ENCODE measurements at regions not wholly inside any gene's neighbourhood (a gene's known extent, or its start where the extent isn't known, plus 50 kb on each side); places are given as distances from the start of the nearest gene placed in this dataset.
"Not testable (repeated sequence)": the region's sequence is repeated elsewhere in the genome, so short reads cannot be mapped to it uniquely, and the experiment has no call there.

- Histone ChIP-seq H3K27me3 (ENCODE audit: control insufficient read depth in 1 of 2, insufficient read depth in 2 of 2, low read length in 2 of 2) (no peaks in the 10 kb centered on the region), H3K9me3 (ENCODE audit: low read length) (no peaks in the 10 kb centered on the region), H3K27ac (ENCODE audit: low read depth, low read length) (no peak overlapping the region), H3K4me3 (ENCODE audit: low read depth in 1 of 2, low read length in 2 of 2) (no peak overlapping the region), H3K36me3 (ENCODE audit: insufficient read depth, low read length) (no peaks in the 10 kb centered on the region), H3K4me1 (ENCODE audit: insufficient read depth, low read length) (no peaks in the 10 kb centered on the region), H3K9ac (ENCODE audit: low read length) (no peak overlapping the region)
Measured at GRCh38 chr5:174953871-174954270, 229.5 kb downstream of the MSX2 start.

- no peak overlapping the region for H3K9ac ChIP-seq (ENCODE audit: low read length)
- H3K36me3 ChIP-seq (ENCODE audit: insufficient read depth, low read length): no peaks in the 10 kb centered on the region
- H3K4me1 ChIP-seq (ENCODE audit: insufficient read depth, low read length): no peaks in the 10 kb centered on the region
- H3K9me3 ChIP-seq (ENCODE audit: low read length): no peaks in the 10 kb centered on the region
- H3K27ac ChIP-seq (ENCODE audit: low read depth, low read length): no peak overlapping the region
- no peak overlapping the region for H3K4me3 ChIP-seq (ENCODE audit: low read depth in 1 of 2, low read length in 2 of 2)
- no peaks in the 10 kb centered on the region for H3K27me3 ChIP-seq (ENCODE audit: control insufficient read depth in 1 of 2, insufficient read depth in 2 of 2, low read length in 2 of 2)
Measured at GRCh38 chr5:174951151-174951780, 226.9 kb downstream of the MSX2 start.

GRCh38 chr5:174947548-174947947 is 223.2 kb downstream of the MSX2 start:
- Histone ChIP-seq H3K4me1 (ENCODE audit: insufficient read depth, low read length) (no peaks in the 10 kb centered on the region), H3K4me3 (ENCODE audit: low read depth in 1 of 2, low read length in 2 of 2) (no peak overlapping the region), H3K9ac (ENCODE audit: low read length) (no peak overlapping the region), H3K27me3 (ENCODE audit: control insufficient read depth in 1 of 2, insufficient read depth in 2 of 2, low read length in 2 of 2) (no peaks in the 10 kb centered on the region), H3K36me3 (ENCODE audit: insufficient read depth, low read length) (no peaks in the 10 kb centered on the region), H3K27ac (ENCODE audit: low read depth, low read length) (no peak overlapping the region), H3K9me3 (ENCODE audit: low read length) (no peaks in the 10 kb centered on the region)

GRCh38 chr5:174945853-174946252 is 221.5 kb downstream of the MSX2 start:
- no peaks in the 10 kb centered on the region for H3K36me3 ChIP-seq (ENCODE audit: insufficient read depth, low read length)
- no peak overlapping the region for H3K27ac ChIP-seq (ENCODE audit: low read depth, low read length)
- H3K4me3 ChIP-seq (ENCODE audit: low read depth in 1 of 2, low read length in 2 of 2): no peak overlapping the region
- H3K9ac ChIP-seq (ENCODE audit: low read length): no peak overlapping the region
- no peaks in the 10 kb centered on the region for H3K4me1 ChIP-seq (ENCODE audit: insufficient read depth, low read length)
- no peaks in the 10 kb centered on the region for H3K9me3 ChIP-seq (ENCODE audit: low read length)
- H3K27me3 ChIP-seq (ENCODE audit: control insufficient read depth in 1 of 2, insufficient read depth in 2 of 2, low read length in 2 of 2): peaks cover 0 to 3% of the 10 kb centered on the region in 2 donors

GRCh38 chr5:174943785-174944184 is 219.4 kb downstream of the MSX2 start:
- Histone ChIP-seq H3K9ac (ENCODE audit: low read length) (no peak overlapping the region), H3K27me3 (ENCODE audit: control insufficient read depth in 1 of 2, insufficient read depth in 2 of 2, low read length in 2 of 2) (peaks cover 0 to 5% of the 10 kb centered on the region in 2 donors), H3K27ac (ENCODE audit: low read depth, low read length) (no peak overlapping the region), H3K4me3 (ENCODE audit: low read depth in 1 of 2, low read length in 2 of 2) (no peak overlapping the region), H3K36me3 (ENCODE audit: insufficient read depth, low read length) (no peaks in the 10 kb centered on the region), H3K4me1 (ENCODE audit: insufficient read depth, low read length) (no peaks in the 10 kb centered on the region), H3K9me3 (ENCODE audit: low read length) (no peaks in the 10 kb centered on the region)

GRCh38 chr5:174943002-174943401 is 218.6 kb downstream of the MSX2 start:
- not testable (repeated sequence) for H3K9ac ChIP-seq (ENCODE audit: low read length); H3K27ac ChIP-seq (ENCODE audit: low read depth, low read length); H3K36me3 ChIP-seq (ENCODE audit: insufficient read depth, low read length); H3K27me3 ChIP-seq (ENCODE audit: control insufficient read depth in 1 of 2, insufficient read depth in 2 of 2, low read length in 2 of 2); H3K4me3 ChIP-seq (ENCODE audit: low read depth in 1 of 2, low read length in 2 of 2); H3K4me1 ChIP-seq (ENCODE audit: insufficient read depth, low read length); H3K9me3 ChIP-seq (ENCODE audit: low read length)

GRCh38 chr5:174937201-174938123 is 213.1 kb downstream of the MSX2 start:
- H3K27ac ChIP-seq (ENCODE audit: low read depth, low read length): no peak overlapping the region
- no peaks in the 10 kb centered on the region for H3K36me3 ChIP-seq (ENCODE audit: insufficient read depth, low read length)
- H3K9me3 ChIP-seq (ENCODE audit: low read length): peaks cover 10% of the 10 kb centered on the region
- H3K27me3 ChIP-seq (ENCODE audit: control insufficient read depth in 1 of 2, insufficient read depth in 2 of 2, low read length in 2 of 2): peaks cover 0 to 5% of the 10 kb centered on the region in 2 donors
- no peak overlapping the region for H3K4me3 ChIP-seq (ENCODE audit: low read depth in 1 of 2, low read length in 2 of 2)
- no peaks in the 10 kb centered on the region for H3K4me1 ChIP-seq (ENCODE audit: insufficient read depth, low read length)
- no peak overlapping the region for H3K9ac ChIP-seq (ENCODE audit: low read length)

GRCh38 chr5:174935854-174936474 is 211.6 kb downstream of the MSX2 start:
- H3K27me3 ChIP-seq (ENCODE audit: control insufficient read depth in 1 of 2, insufficient read depth in 2 of 2, low read length in 2 of 2): peaks cover 0 to 3% of the 10 kb centered on the region in 2 donors
- no peak overlapping the region for H3K4me3 ChIP-seq (ENCODE audit: low read depth in 1 of 2, low read length in 2 of 2)
- no peaks in the 10 kb centered on the region for H3K36me3 ChIP-seq (ENCODE audit: insufficient read depth, low read length)
- H3K4me1 ChIP-seq (ENCODE audit: insufficient read depth, low read length): no peaks in the 10 kb centered on the region
- H3K9me3 ChIP-seq (ENCODE audit: low read length): peaks cover 10% of the 10 kb centered on the region
- H3K27ac ChIP-seq (ENCODE audit: low read depth, low read length): no peak overlapping the region
- H3K9ac ChIP-seq (ENCODE audit: low read length): no peak overlapping the region

GRCh38 chr5:174931033-174931432 is 206.7 kb downstream of the MSX2 start:
- H3K9ac ChIP-seq (ENCODE audit: low read length); H3K4me3 ChIP-seq (ENCODE audit: low read depth in 1 of 2, low read length in 2 of 2): not testable (repeated sequence)

GRCh38 chr5:174925586-174925985 is 201.2 kb downstream of the MSX2 start:
- Histone ChIP-seq H3K9ac (ENCODE audit: low read length) (no peak overlapping the region), H3K4me3 (ENCODE audit: low read depth in 1 of 2, low read length in 2 of 2) (no peak overlapping the region), H3K27me3 (ENCODE audit: control insufficient read depth in 1 of 2, insufficient read depth in 2 of 2, low read length in 2 of 2) (no peaks in the 10 kb centered on the region), H3K9me3 (ENCODE audit: low read length) (no peaks in the 10 kb centered on the region), H3K36me3 (ENCODE audit: insufficient read depth, low read length) (no peaks in the 10 kb centered on the region), H3K4me1 (ENCODE audit: insufficient read depth, low read length) (no peaks in the 10 kb centered on the region), H3K27ac (ENCODE audit: low read depth, low read length) (no peak overlapping the region)

More at GRCh38 chr5:174931033-174931432, 206.7 kb downstream of the MSX2 start:
- not testable (repeated sequence) for H3K4me1 ChIP-seq (ENCODE audit: insufficient read depth, low read length); H3K27ac ChIP-seq (ENCODE audit: low read depth, low read length); H3K36me3 ChIP-seq (ENCODE audit: insufficient read depth, low read length); H3K27me3 ChIP-seq (ENCODE audit: control insufficient read depth in 1 of 2, insufficient read depth in 2 of 2, low read length in 2 of 2)
- peaks cover 10% of the 10 kb centered on the region for H3K9me3 ChIP-seq (ENCODE audit: low read length)

GRCh38 chr5:174922955-174923354 is 198.6 kb downstream of the MSX2 start:
- H3K36me3 ChIP-seq (ENCODE audit: insufficient read depth, low read length): no peaks in the 10 kb centered on the region
- no peaks in the 10 kb centered on the region for H3K9me3 ChIP-seq (ENCODE audit: low read length)
- no peak overlapping the region for H3K9ac ChIP-seq (ENCODE audit: low read length)
- H3K4me1 ChIP-seq (ENCODE audit: insufficient read depth, low read length): no peaks in the 10 kb centered on the region
- H3K27me3 ChIP-seq (ENCODE audit: control insufficient read depth in 1 of 2, insufficient read depth in 2 of 2, low read length in 2 of 2): no peaks in the 10 kb centered on the region
- no peak overlapping the region for H3K4me3 ChIP-seq (ENCODE audit: low read depth in 1 of 2, low read length in 2 of 2)
- no peak overlapping the region for H3K27ac ChIP-seq (ENCODE audit: low read depth, low read length)

All from muscle layer of colon (tissue), 2 donors.